ENCODE measurements at regions not wholly inside any gene's neighbourhood (a gene's known extent, or its start where the extent isn't known, plus 50 kb on each side); places are given as distances from the start of the nearest gene placed in this dataset.

- Histone ChIP-seq H4K8ac (replicated peaks; ENCODE audit: insufficient read length, low read depth, low read length) (no peak overlapping the region), H2BK5ac (ENCODE audit: insufficient read length, low read length) (no peak overlapping the region), H3K4ac (ENCODE audit: low read depth, low read length) (no peak overlapping the region), H2BK120ac (ENCODE audit: low read depth, low read length, poor library complexity, severe bottlenecking) (no peak overlapping the region), H4K5ac (ENCODE audit: insufficient read length, low read depth, low read length) (no peak overlapping the region), H3K4me2 (ENCODE audit: insufficient read depth, insufficient read length, low read length) (no peak overlapping the region), H2AK5ac (ENCODE audit: insufficient read length, low read length) (no peak overlapping the region), H2BK15ac (ENCODE audit: low read depth, low read length) (no peak overlapping the region), H3K27ac (ENCODE audit: insufficient read length, low read depth, low read length) (no peak overlapping the region), H2BK12ac (ENCODE audit: insufficient read length, low read depth, low read length) (no peak overlapping the region), H3K14ac (ENCODE audit: insufficient read depth, low read length) (no peak overlapping the region), H4K91ac (ENCODE audit: insufficient read length, low read depth, low read length) (no peak overlapping the region), H3K23me2 (ENCODE audit: insufficient read length, low read depth, low read length, poor library complexity, severe bottlenecking) (no peaks in the 10 kb centered on the region), H3K79me2 (ENCODE audit: insufficient read depth, low read length) (no peaks in the 10 kb centered on the region), H2BK20ac (ENCODE audit: low read depth, low read length, poor library complexity, severe bottlenecking) (no peak overlapping the region), H3K56ac (ENCODE audit: insufficient read length, low read depth, low read length) (no peak overlapping the region), H3K23ac (ENCODE audit: insufficient read length, low read depth, low read length) (no peak overlapping the region), H4K20me1 (ENCODE audit: control insufficient read depth, insufficient read depth, insufficient read length) (no peaks in the 10 kb centered on the region), H3K27me3 (ENCODE audit: insufficient read depth, low read length) (no peaks in the 10 kb centered on the region), H3K4me1 (ENCODE audit: insufficient read depth, low read length) (no peaks in the 10 kb centered on the region), H3K9ac (ENCODE audit: extremely low read depth, insufficient read length, low read length) (no peak overlapping the region), H3K9me3 (ENCODE audit: control insufficient read depth, low read depth, low read length) (no peaks in the 10 kb centered on the region), H3K79me1 (ENCODE audit: insufficient read depth, low read depth, low read length, poor library complexity, severe bottlenecking) (no peaks in the 10 kb centered on the region), H3K18ac (ENCODE audit: insufficient read length, low read depth, low read length) (no peak overlapping the region), H3T11ph (ENCODE audit: low read length) (no peak overlapping the region), H2AFZ (ENCODE audit: low read length) (no peak overlapping the region)
- Mint-ChIP-seq H3K36me3 (ENCODE audit: insufficient read depth in 1 of 3, low read depth in 3 of 3) (peaks cover 0 to 3% (median 2%) of the 10 kb centered on the region in 3 experiments; a peak in 5 of 7 replicates), H3K9me3 (peaks cover 8 to 11% of the 10 kb centered on the region in 2 experiments; a peak in 4 of 5 replicates), H3K27me3 (ENCODE audit: low read depth) (no peaks in the 10 kb centered on the region), H3K4me1 (no peaks in the 10 kb centered on the region), H3K27ac (no peak overlapping the region), H3K4me3 (no peak overlapping the region)
- WGBS (ENCODE audit: extremely low coverage, insufficient read length, low lambda C conversion rate), result no CpG with 5 or more reads among the region's 1 CpG
- TF ChIP-seq, protein P1, sequence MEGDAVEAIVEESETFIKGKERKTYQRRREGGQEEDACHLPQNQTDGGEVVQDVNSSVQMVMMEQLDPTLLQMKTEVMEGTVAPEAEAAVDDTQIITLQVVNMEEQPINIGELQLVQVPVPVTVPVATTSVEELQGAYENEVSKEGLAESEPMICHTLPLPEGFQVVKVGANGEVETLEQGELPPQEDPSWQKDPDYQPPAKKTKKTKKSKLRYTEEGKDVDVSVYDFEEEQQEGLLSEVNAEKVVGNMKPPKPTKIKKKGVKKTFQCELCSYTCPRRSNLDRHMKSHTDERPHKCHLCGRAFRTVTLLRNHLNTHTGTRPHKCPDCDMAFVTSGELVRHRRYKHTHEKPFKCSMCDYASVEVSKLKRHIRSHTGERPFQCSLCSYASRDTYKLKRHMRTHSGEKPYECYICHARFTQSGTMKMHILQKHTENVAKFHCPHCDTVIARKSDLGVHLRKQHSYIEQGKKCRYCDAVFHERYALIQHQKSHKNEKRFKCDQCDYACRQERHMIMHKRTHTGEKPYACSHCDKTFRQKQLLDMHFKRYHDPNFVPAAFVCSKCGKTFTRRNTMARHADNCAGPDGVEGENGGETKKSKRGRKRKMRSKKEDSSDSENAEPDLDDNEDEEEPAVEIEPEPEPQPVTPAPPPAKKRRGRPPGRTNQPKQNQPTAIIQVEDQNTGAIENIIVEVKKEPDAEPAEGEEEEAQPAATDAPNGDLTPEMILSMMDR (conservative IDR thresholded peaks at IDR 0.05), result no peak
- no peak for DNase-seq
These were observed 630.5 kb upstream of the CT83 start for GRCh38 chrX:117093319-117093718.
